ENCODE measurements at regions not wholly inside any gene's neighbourhood (a gene's known extent, or its start where the extent isn't known, plus 50 kb on each side); places are given as distances from the start of the nearest gene placed in this dataset.

GRCh38 chr10:52455098-52455497, 141.0 kb downstream of the DKK1 start:
- TF ChIP-seq CTCF (IDR thresholded peaks at IDR 0.05; ENCODE audit: poor library complexity, severe bottlenecking) (no peak), MXI1 (conservative IDR thresholded peaks at IDR 0.05; ENCODE audit: poor library complexity, severe bottlenecking) (no peak), EZH2 (IDR thresholded peaks at IDR 0.05; ENCODE audit: borderline replicate concordance, insufficient read depth, low read length, poor library complexity, severe bottlenecking) (no peak)

Measured in neural cell (in vitro differentiated cells).